ENCODE measurements at regions not wholly inside any gene's neighbourhood (a gene's known extent, or its start where the extent isn't known, plus 50 kb on each side); places are given as distances from the start of the nearest gene placed in this dataset.

GRCh38 chr18:66674286-66674685 is 70.4 kb upstream of the CDH19 start:
- H3K9me2 ChIP-seq (ENCODE audit: insufficient read depth), result no peaks in the 10 kb centered on the region
- RAD21 ChIA-PET (ENCODE audit: low non-redundant PET in 1 of 2, low total read pairs in 2 of 2, uncharacterized antibody in 2 of 2, unreplicated experiment in 2 of 2), result no interaction called here

More at GRCh38 chr18:66674286-66674685, 70.4 kb upstream of the CDH19 start:
- H3K4me1 ChIP-seq (ENCODE audit: control insufficient read depth in 1 of 2, insufficient read depth in 2 of 2, low read length in 2 of 2), result no peaks in the 10 kb centered on the region
- ChIA-PET CTCF (no interaction called here), POLR2A (no interaction called here)
- no peaks in the 10 kb centered on the region for H3K27me3 ChIP-seq (ENCODE audit: insufficient read depth, low read length)
- TF ChIP-seq SP1 (IDR thresholded peaks at IDR 0.05; ENCODE audit: low read depth), result no peak
- no peak for TF ChIP-seq SRF (IDR thresholded peaks at IDR 0.05; ENCODE audit: low read depth)
- TF ChIP-seq CEBPB (IDR thresholded peaks at IDR 0.05; ENCODE audit: low read depth), result no peak
- TF ChIP-seq TCF7L2 (IDR thresholded peaks at IDR 0.05; ENCODE audit: borderline replicate concordance, extremely low read depth, insufficient read depth, insufficient read length), result no peak
- no peak for TF ChIP-seq POLR2A (IDR thresholded peaks at IDR 0.05; ENCODE audit: borderline replicate concordance, extremely low read depth, insufficient read depth, insufficient read length)
- TF ChIP-seq YY1 (IDR thresholded peaks at IDR 0.05; ENCODE audit: extremely low read depth, insufficient replicate concordance, low read depth, low read length), result no peak
- no peak for TF ChIP-seq JUND (IDR thresholded peaks at IDR 0.05)
- no peak for TF ChIP-seq CTCF (IDR thresholded peaks at IDR 0.05 in 2 of 3, conservative IDR thresholded peaks at IDR 0.05 in 1 of 3; ENCODE audit: borderline replicate concordance in 1 of 3, insufficient read depth in 1 of 3, low read depth in 2 of 3, low read length in 2 of 3)
- no peak for TF ChIP-seq FOSL1 (IDR thresholded peaks at IDR 0.05; ENCODE audit: low read depth)
- TF ChIP-seq ZFX (IDR thresholded peaks at IDR 0.05), result no peak
- no peak for TF ChIP-seq ELF1 (IDR thresholded peaks at IDR 0.05; ENCODE audit: borderline replicate concordance, low read depth)
- no peak for TF ChIP-seq MAX (IDR thresholded peaks at IDR 0.05)
- TF ChIP-seq POLR2AphosphoS5 (IDR thresholded peaks at IDR 0.05; ENCODE audit: low read depth, low read length), result no peak
- no peak overlapping the region for H3K9ac ChIP-seq (ENCODE audit: low read length)
- ATAC-seq, result no peak
- no peaks in the 10 kb centered on the region for H3K79me2 ChIP-seq (ENCODE audit: insufficient read depth, low read length)
- no peaks in the 10 kb centered on the region for H3K36me3 ChIP-seq (ENCODE audit: control insufficient read depth in 1 of 2, insufficient read depth in 2 of 2, low read length in 2 of 2)
- peaks cover 8 to 10% of the 10 kb centered on the region in 2 experiments; a peak in 2 of 4 replicates for H3K9me3 ChIP-seq (ENCODE audit: control insufficient read depth in 1 of 2, insufficient read depth in 1 of 2, low read depth in 1 of 2, low read length in 2 of 2)
- no TSS peak for BruUV-seq (replicated peaks)
- H2AFZ ChIP-seq (ENCODE audit: low read depth, low read length, poor library complexity, severe bottlenecking), result no peak overlapping the region
- no peak overlapping the region for H3K27ac ChIP-seq (ENCODE audit: low read depth, low read length)
- intact Hi-C loops (cut with micrococcal nuclease), result no loop called here
- DNase-seq (ENCODE audit: low read depth, low spot score), result no peak
- H3K4me2 ChIP-seq (ENCODE audit: low read length), result no peak overlapping the region
- H4K20me1 ChIP-seq (ENCODE audit: insufficient read depth), result no peaks in the 10 kb centered on the region
- H3K4me3 ChIP-seq (replicated peaks in 1 of 2; ENCODE audit: low read depth in 1 of 2, low read length in 2 of 2), result no peak overlapping the region

All from HCT116 (cell line).